NCI-H524 (cell line): ENCODE measurements at regions not wholly inside any gene's neighbourhood (a gene's known extent, or its start where the extent isn't known, plus 50 kb on each side); places are given as distances from the start of the nearest gene placed in this dataset.

ENCODE experiments used
- DNase-seq, 2 experiments: peaks; one replicate each; lab custom pipeline; 2025; lab: John Stamatoyannopoulos, UW

GRCh38 chr7:41294556-41295454 is 408.1 kb downstream of the INHBA start:
- no peak for DNase-seq

GRCh38 chr7:41292487-41292886 is 410.4 kb downstream of the INHBA start:
- no peak for DNase-seq

- DNase-seq = peak in 1 of 2 experiments; percentile 5
Measured at GRCh38 chr7:41287559-41288335, 415.1 kb downstream of the INHBA start.

- no peak for DNase-seq
Measured at GRCh38 chr7:41280491-41280890, 422.4 kb downstream of the INHBA start.

- DNase-seq = no peak
Measured at GRCh38 chr7:41277561-41277960, 425.3 kb downstream of the INHBA start.

- DNase-seq = no peak
Measured at GRCh38 chr7:41275255-41275654, 427.6 kb downstream of the INHBA start.

- DNase-seq = no peak
Measured at GRCh38 chr7:41274179-41274578, 428.7 kb downstream of the INHBA start.

GRCh38 chr7:41272664-41273063 is 430.2 kb downstream of the INHBA start:
- DNase-seq = no peak

- DNase-seq = no peak
Measured at GRCh38 chr7:41268878-41269277, 434.0 kb downstream of the INHBA start.

GRCh38 chr7:41261080-41261479 is 441.8 kb downstream of the INHBA start:
- no peak for DNase-seq

- no peak for DNase-seq
Measured at GRCh38 chr7:41257660-41258059, 445.2 kb downstream of the INHBA start.

- no peak for DNase-seq
Measured at GRCh38 chr7:41256186-41256945, 446.5 kb downstream of the INHBA start.

- DNase-seq = no peak
Measured at GRCh38 chr7:41255716-41256115, 447.2 kb downstream of the INHBA start.

GRCh38 chr7:41255113-41255512 is 447.8 kb downstream of the INHBA start:
- no peak for DNase-seq

- no peak for DNase-seq
Measured at GRCh38 chr7:41252957-41253356, 449.9 kb downstream of the INHBA start.

GRCh38 chr7:41252551-41252950 is 450.3 kb downstream of the INHBA start:
- DNase-seq = no peak

- no peak for DNase-seq
Measured at GRCh38 chr7:41247143-41247865, 455.6 kb downstream of the INHBA start.

- no peak for DNase-seq
Measured at GRCh38 chr7:41245916-41246315, 457.0 kb downstream of the INHBA start.

GRCh38 chr7:41244246-41244645 is 458.6 kb downstream of the INHBA start:
- DNase-seq = no peak

GRCh38 chr7:41241641-41242040 is 461.2 kb downstream of the INHBA start:
- DNase-seq = no peak

GRCh38 chr7:41239596-41239995 is 463.3 kb downstream of the INHBA start:
- DNase-seq = no peak

- no peak for DNase-seq
Measured at GRCh38 chr7:41238851-41239331, 464.0 kb downstream of the INHBA start.
